ENCODE measurements at regions not wholly inside any gene's neighbourhood (a gene's known extent, or its start where the extent isn't known, plus 50 kb on each side); places are given as distances from the start of the nearest gene placed in this dataset.

GRCh38 chr11:81444297-81444696 is 1289.4 kb downstream of the FAM181B start:
- TF ChIP-seq CTCF (IDR thresholded peaks at IDR 0.05): peak in 2 of 12 donors; percentile 23 to 25
- TF ChIP-seq POLR2A (IDR thresholded peaks at IDR 0.05): no peak

Data from heart left ventricle (tissue), 13 donors.